Brain microvascular endothelial cell (primary cell): ENCODE measurements at regions not wholly inside any gene's neighbourhood (a gene's known extent, or its start where the extent isn't known, plus 50 kb on each side); places are given as distances from the start of the nearest gene placed in this dataset.

ENCODE experiments used
- DNase-seq: peaks from one replicate; pipeline ENCODE4 v3.0.0-alpha.2; 2020
- H3K27ac ChIP-seq: fragments of 250-450 bp; sonication (Bioruptor Pico); 2 replicates; pipeline ENCODE4 v1.5.1; 2020; ENCODE audit warnings: mild to moderate bottlenecking, moderate library complexity
- H3K27me3 ChIP-seq: fragments of 250-450 bp; sonication (Bioruptor Pico); replicated peaks from 2 replicates; pipeline ENCODE4 v1.5.1; 2020; ENCODE audit warnings: mild to moderate bottlenecking
- H3K36me3 ChIP-seq: fragments of 250-450 bp; sonication (Bioruptor Pico); replicated peaks from 2 replicates; pipeline ENCODE4 v1.5.1; 2020; ENCODE audit warnings: mild to moderate bottlenecking
- H3K4me3 ChIP-seq: 2 replicates; pipeline ENCODE4 v1.5.1; 2011; ENCODE audit warnings: low read depth, mild to moderate bottlenecking, control low read depth, low read length, moderate library complexity
- in situ Hi-C: cut with HindIII; loops from 2 replicates; pipeline ENCODE4 v1.10.0; 2017; ENCODE audit warnings: low sequenced_read_pairs, low pct_ligation_motif_present
- TF ChIP-seq, protein P1 (sequence below): IDR thresholded peaks from 2 replicates; pipeline ENCODE4 v1.5.1; 2011; ENCODE audit warnings: low read depth, mild to moderate bottlenecking, moderate library complexity, low read length, control low read depth, inconsistent platforms; ENCODE audit errors: missing control alignments

DNA sequence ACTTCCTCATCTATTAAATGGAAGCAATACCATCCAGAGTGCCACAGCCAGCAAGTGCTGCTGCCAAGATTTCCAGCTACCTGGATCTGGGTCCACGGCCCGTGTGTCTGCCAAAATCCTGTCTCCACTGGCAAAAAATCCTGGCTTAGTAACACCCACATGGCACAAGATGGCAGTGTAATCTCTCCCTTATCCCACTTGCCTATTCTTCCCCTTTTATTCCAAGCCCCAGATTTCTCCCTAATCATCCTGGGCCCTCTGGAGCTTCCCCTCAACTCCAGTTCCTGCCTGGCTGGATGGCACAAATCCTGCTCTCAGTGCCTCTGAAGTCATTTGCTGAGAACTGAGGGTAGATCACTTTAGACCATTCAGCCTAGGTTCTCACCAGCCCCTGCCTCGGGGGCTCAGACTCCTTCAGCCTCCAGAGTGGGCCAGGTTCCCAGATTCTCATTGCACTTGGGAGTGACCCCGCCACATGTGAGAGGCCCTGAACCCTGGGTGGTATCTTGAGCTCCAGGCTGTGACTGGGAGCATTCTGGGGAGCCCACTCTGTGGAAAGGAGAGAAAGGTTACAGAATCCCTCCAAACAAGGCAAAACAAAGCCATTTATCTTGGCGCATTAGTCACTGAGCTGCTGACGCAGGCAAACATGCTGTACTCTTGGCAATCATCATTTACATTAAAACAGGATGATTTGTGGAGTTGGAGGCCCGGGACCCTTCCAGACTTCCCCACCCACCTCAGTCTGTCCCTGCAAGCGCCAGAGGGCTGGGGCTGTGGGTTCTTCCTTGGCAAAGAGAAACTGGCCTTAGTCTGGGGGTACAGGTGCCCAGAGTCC lies 325.8 kb downstream of the DYSF start:
- Histone ChIP-seq H3K27me3 (no peaks in the 10 kb centered on the region), H3K36me3 (no peaks in the 10 kb centered on the region), H3K4me3 (no peak overlapping the region), H3K27ac (no peak overlapping the region)
- peak; percentile 29 for DNase-seq
- in situ Hi-C loops: no loop called here
- TF ChIP-seq, protein P1, sequence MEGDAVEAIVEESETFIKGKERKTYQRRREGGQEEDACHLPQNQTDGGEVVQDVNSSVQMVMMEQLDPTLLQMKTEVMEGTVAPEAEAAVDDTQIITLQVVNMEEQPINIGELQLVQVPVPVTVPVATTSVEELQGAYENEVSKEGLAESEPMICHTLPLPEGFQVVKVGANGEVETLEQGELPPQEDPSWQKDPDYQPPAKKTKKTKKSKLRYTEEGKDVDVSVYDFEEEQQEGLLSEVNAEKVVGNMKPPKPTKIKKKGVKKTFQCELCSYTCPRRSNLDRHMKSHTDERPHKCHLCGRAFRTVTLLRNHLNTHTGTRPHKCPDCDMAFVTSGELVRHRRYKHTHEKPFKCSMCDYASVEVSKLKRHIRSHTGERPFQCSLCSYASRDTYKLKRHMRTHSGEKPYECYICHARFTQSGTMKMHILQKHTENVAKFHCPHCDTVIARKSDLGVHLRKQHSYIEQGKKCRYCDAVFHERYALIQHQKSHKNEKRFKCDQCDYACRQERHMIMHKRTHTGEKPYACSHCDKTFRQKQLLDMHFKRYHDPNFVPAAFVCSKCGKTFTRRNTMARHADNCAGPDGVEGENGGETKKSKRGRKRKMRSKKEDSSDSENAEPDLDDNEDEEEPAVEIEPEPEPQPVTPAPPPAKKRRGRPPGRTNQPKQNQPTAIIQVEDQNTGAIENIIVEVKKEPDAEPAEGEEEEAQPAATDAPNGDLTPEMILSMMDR: peak; percentile 37

DNA sequence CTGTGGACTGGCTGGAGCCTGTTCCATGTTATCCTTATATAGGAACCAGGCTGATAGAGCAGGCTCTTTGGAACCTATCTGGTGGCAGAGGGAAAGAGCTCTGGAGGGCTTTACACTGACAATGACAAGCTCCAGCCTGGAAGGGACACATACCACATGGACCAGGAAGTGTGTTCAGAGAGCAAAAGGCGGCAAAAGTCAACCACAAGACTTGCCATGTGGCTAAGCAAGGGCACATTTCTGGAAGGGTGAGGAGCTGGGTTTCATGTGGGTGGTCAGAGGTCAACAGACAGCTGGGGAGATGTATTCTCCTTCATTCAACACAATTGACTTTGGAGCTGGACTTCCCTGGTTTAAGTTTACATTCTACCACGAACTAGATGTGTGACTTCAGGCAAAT lies 325.2 kb downstream of the DYSF start:
- in situ Hi-C loops: no loop called here
- Histone ChIP-seq H3K36me3 (no peaks in the 10 kb centered on the region), H3K27me3 (no peaks in the 10 kb centered on the region), H3K4me3 (no peak overlapping the region), H3K27ac (no peak overlapping the region)
- DNase-seq: no peak
- TF ChIP-seq, protein P1: no peak

DNA sequence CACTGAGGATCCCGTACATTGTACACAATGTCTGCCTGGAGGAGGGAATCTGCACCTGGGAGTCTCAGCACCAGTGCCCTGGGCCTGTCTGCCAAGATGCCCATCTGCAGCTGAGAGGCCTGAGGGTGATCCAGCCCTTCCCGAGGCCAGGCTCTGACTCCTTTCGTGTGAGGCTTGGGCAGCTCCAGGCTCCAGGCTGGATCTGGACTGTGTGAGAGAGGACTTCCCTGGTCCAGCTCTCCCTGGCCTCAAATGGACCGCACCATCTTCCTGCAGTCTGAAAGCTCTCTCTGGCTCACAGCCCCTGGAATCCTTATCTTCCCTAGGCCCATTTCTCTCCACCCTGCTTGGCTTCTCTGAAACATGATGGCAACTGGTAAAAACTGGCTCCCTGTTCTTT lies 324.6 kb downstream of the DYSF start:
- H3K27me3 ChIP-seq: no peaks in the 10 kb centered on the region
- no peaks in the 10 kb centered on the region for H3K36me3 ChIP-seq
- no peak overlapping the region for H3K4me3 ChIP-seq
- no peak overlapping the region for H3K27ac ChIP-seq
- DNase-seq: no peak
- in situ Hi-C loops: no loop called here
- TF ChIP-seq, protein P1: no peak

DNA sequence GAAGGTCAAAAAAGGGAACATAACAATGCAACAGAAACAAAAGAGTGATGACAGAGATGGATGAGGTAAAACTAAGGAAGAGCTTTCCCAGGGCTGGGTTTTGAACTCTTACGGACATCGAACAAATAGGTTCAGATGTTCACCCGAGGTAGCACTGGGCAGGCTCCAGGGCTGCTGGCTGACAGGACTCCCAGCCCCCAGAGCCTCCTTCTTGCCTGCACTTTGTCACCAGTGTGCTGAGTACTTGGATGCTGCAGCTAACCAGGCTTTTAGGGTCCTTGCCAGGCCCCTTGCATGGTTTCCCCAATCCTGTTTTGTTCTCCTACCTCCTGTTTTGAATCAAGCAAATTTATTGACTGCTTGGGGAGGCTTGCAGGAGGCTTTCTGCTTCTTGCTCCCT lies 322.9 kb downstream of the DYSF start:
- in situ Hi-C loops: no loop called here

DNA sequence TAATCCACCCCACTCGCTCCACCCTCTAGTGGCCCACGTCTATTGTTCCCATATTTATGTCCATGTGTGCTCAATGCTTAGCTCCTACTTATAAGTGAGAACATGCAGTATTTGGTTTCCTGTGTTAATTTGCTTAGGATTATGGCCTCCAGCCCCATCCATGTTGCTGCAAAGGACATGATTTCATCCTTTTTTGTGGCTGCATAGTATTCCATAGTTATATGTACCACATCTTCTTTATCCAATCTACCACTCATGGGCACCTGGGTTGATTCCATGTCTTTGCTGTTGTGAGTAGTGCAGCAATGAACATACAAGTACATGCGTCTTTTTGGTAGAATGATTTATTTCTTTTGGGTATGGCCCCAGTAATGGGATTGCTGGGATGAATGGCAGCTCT lies 319.9 kb downstream of the DYSF start:
- no peaks in the 10 kb centered on the region for H3K27me3 ChIP-seq

More for the DNA sequence above, 322.9 kb downstream of the DYSF start:
- Histone ChIP-seq H3K36me3 (no peaks in the 10 kb centered on the region), H3K4me3 (no peak overlapping the region), H3K27me3 (no peaks in the 10 kb centered on the region), H3K27ac (no peak overlapping the region)
- TF ChIP-seq, protein P1: no peak
- no peak for DNase-seq

More for the DNA sequence above, 319.9 kb downstream of the DYSF start:
- no peak for DNase-seq
- Histone ChIP-seq H3K36me3 (no peaks in the 10 kb centered on the region), H3K27ac (no peak overlapping the region), H3K4me3 (no peak overlapping the region)
- TF ChIP-seq, protein P1: no peak
- in situ Hi-C loops: no loop called here
